ENCODE measurements at regions not wholly inside any gene's neighbourhood (a gene's known extent, or its start where the extent isn't known, plus 50 kb on each side); places are given as distances from the start of the nearest gene placed in this dataset.

DNA sequence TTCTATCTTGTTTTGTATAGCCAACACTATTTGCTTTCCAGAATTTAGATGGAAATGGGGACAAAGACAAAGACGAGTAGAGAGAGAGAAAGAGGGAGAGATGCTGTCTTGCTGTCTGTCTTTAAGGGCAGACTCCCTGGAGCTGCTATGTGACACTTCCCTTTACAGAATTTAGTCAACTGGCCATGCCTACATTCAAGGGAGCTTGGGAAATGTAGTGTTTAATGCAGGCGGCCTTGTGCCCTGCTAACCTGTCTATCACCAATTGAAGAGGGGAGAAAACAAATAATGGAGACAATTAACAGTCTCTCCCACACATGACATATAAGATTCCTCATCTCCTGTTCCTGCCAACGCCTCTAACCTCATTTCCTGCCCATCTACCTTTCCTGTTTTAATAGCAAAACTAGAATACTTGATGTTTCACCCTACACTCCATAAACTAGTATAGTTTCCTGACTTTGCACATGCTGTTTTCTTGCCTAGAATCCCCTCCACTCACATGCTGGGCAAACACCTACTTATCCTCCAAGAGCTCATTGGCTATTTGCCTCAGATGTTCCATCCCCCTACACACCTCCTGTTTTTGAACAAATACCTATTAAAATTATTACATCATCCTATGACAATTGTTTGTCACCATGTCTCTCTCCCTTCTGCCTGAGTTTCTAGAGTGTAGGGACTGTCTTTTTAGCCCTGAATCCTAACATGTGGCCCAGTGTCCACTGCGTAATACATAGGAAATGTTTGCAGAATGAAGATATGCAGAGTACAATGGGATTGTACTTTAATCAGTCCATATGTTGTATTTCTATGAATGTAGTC is 117.2 kb downstream of the SLC25A24 start:
- TF ChIP-seq CTCF (IDR thresholded peaks at IDR 0.05; ENCODE audit: low read depth, low read length) = no peak
- H3K4me3 ChIP-seq (ENCODE audit: low read depth, low read length) = no peak overlapping the region

GRCh38 chr1:108082001-108082400 is 117.0 kb upstream of the VAV3 start:
- H3K4me3 ChIP-seq (ENCODE audit: low read depth, low read length) = no peak overlapping the region
- no peak for TF ChIP-seq CTCF (IDR thresholded peaks at IDR 0.05; ENCODE audit: low read depth, low read length)

DNA sequence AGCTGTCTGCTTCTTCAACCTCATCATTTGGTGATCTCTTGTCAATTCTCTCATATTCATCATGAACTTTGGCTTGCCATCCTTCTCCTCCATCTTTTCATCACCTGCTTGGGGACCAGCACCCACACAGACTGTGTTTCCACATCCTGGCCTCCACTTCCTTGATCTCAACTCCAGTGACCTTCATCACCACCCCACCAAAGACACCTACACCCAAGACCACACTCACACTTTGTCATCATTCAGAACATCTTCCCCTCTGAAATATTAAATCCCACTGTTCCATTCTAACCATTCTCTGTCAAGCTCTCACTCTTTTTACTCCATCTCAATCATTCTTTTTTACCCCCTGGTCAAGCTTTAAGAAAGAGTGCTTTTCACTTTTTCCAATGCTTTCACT is 115.5 kb upstream of the VAV3 start:
- no peak for TF ChIP-seq CTCF (IDR thresholded peaks at IDR 0.05; ENCODE audit: low read depth, low read length)
- H3K4me3 ChIP-seq (ENCODE audit: low read depth, low read length) = no peak overlapping the region

DNA sequence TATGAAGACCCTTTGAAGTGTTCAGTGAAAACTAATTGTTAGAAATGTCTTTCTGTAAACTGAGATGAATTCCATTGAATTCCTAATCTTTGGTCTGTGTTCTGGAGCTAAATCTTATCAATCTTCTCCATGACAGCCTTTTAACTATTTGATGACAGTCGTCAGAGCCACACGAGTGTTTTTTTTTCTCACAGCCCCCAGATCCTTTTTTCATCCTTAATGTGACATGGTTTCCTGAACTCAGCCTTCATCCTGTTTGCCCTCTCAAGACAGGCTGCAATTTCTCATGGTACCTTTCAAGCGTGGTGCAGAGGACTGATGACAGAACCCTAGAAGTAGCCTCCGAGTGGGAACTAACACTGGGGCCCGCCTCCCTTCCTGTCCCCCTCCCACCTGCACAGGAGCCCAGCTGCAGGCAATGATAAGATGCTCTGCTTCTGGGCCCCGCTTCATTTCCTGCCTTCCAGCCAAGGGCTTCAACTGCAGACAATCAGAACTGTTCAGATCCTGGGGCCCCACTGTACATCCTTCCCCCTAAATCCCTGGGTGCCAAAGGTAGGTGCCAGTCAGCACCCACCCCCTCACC is 114.6 kb upstream of the VAV3 start:
- TF ChIP-seq CTCF (IDR thresholded peaks at IDR 0.05; ENCODE audit: low read depth, low read length) = no peak
- no peak overlapping the region for H3K4me3 ChIP-seq (ENCODE audit: low read depth, low read length)

DNA sequence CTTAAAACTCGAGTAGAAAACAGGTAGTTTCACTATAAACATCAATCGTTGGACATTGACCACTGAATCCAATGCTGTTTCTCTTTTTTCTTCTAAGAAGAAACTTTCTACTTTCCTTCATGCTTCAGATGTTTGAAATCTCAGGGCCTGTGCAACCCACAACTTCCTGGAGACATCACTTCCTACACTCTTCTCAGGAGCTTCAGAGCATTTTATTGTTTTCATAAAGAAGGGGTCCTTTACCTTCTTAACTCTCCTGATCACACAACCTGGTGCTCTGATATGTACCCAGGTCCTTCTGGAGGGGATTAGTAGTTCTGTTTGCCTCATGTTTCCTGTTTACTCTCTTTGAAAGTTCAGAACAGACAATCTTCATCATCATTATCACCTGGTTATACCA is 113.0 kb upstream of the VAV3 start:
- TF ChIP-seq CTCF (IDR thresholded peaks at IDR 0.05; ENCODE audit: low read depth, low read length) = no peak

GRCh38 chr1:108075055-108075454 is 110.1 kb upstream of the VAV3 start:
- no peak overlapping the region for H3K4me3 ChIP-seq (ENCODE audit: low read depth, low read length)
- TF ChIP-seq CTCF (IDR thresholded peaks at IDR 0.05; ENCODE audit: low read depth, low read length) = no peak

More for the DNA sequence above, 113.0 kb upstream of the VAV3 start:
- H3K4me3 ChIP-seq (ENCODE audit: low read depth, low read length) = no peak overlapping the region

- no peak for TF ChIP-seq CTCF (IDR thresholded peaks at IDR 0.05; ENCODE audit: low read depth, low read length)
- no peak overlapping the region for H3K4me3 ChIP-seq (ENCODE audit: low read depth, low read length)
Observed at GRCh38 chr1:108072776-108073175, 107.8 kb upstream of the VAV3 start.
